Choroid plexus epithelial cell (primary cell): ENCODE measurements at regions not wholly inside any gene's neighbourhood (a gene's known extent, or its start where the extent isn't known, plus 50 kb on each side); places are given as distances from the start of the nearest gene placed in this dataset.
"Not testable (repeated sequence)": the region's sequence is repeated elsewhere in the genome, so short reads cannot be mapped to it uniquely, and the experiment has no call there.

ENCODE experiments used
- DNase-seq: peaks from one replicate; pipeline ENCODE4 v3.0.0-alpha.2; 2010; ENCODE audit warnings: low read depth
- H3K4me3 ChIP-seq: 2 replicates; pipeline ENCODE4 v1.5.1; 2011; ENCODE audit warnings: low read depth, mild to moderate bottlenecking, control low read depth, low read length, moderate library complexity
- TF ChIP-seq, protein P1 (sequence below): conservative IDR thresholded peaks from 2 replicates; pipeline ENCODE4 v1.5.1; 2011; ENCODE audit warnings: low read depth, mild to moderate bottlenecking, control low read depth, inconsistent platforms, low read length, moderate library complexity

DNA sequence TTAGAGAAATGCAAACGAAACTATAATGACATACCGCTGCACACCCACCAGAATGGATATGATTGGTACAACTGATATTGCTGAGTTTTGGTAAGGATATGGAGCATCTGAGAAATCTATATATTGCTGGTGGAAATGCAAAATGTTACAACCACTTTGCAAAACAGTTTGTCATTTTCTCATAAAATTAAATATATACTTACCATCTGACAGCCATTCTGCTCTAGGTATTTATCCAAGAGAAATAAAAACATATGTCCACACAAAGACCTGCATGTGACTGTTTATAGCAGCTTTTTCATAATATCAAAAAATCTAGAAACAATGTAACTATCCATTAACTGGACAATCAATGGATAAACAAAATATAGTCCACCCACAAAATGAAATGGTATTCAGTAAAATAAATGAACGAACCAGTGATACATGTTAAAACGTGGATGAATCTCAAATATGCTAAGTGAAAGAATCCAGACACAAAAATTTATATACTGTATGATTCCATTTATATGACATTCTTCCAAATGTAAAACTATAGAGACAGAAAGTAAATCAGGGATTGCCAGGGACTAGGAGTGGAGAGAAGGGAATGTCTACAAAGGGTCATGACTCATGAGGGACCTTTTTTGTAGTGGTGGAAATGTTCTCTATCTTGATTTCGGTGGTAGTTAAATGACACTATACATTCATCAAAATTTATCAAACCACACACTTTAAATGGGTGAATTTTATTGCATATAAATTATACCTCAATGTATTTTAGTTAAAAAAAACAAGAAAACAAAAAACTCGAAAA lies 312.0 kb upstream of the GLI3 start:
- DNase-seq, result no peak
- H3K4me3 ChIP-seq, result no peak overlapping the region
- TF ChIP-seq, protein P1, sequence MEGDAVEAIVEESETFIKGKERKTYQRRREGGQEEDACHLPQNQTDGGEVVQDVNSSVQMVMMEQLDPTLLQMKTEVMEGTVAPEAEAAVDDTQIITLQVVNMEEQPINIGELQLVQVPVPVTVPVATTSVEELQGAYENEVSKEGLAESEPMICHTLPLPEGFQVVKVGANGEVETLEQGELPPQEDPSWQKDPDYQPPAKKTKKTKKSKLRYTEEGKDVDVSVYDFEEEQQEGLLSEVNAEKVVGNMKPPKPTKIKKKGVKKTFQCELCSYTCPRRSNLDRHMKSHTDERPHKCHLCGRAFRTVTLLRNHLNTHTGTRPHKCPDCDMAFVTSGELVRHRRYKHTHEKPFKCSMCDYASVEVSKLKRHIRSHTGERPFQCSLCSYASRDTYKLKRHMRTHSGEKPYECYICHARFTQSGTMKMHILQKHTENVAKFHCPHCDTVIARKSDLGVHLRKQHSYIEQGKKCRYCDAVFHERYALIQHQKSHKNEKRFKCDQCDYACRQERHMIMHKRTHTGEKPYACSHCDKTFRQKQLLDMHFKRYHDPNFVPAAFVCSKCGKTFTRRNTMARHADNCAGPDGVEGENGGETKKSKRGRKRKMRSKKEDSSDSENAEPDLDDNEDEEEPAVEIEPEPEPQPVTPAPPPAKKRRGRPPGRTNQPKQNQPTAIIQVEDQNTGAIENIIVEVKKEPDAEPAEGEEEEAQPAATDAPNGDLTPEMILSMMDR, result no peak

- TF ChIP-seq, protein P1, result no peak
- no peak for DNase-seq
- H3K4me3 ChIP-seq, result no peak overlapping the region
Measured at GRCh38 chr7:42545049-42545724, 308.2 kb upstream of the GLI3 start.

DNA sequence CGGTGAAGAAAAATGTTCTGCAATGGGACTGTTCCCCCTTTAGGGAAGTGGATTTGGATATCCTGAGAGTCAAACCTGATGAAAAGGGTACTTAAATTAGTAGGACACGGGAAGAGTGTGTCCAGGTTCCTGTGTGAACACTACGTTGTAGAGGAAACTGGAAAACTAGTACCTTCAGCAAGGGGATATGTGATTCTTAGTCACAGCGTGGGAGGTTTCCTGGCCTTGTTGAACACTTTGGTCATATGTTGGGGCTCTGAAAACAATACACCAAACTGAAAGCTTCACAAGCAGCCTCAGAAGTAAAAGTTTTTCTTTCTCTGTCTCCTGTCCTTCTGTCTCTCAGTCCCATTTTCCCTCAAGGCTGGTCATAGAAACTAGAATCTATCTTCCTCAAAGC lies 306.9 kb upstream of the GLI3 start:
- H3K4me3 ChIP-seq, result no peak overlapping the region
- TF ChIP-seq, protein P1, result no peak
- no peak for DNase-seq

DNA sequence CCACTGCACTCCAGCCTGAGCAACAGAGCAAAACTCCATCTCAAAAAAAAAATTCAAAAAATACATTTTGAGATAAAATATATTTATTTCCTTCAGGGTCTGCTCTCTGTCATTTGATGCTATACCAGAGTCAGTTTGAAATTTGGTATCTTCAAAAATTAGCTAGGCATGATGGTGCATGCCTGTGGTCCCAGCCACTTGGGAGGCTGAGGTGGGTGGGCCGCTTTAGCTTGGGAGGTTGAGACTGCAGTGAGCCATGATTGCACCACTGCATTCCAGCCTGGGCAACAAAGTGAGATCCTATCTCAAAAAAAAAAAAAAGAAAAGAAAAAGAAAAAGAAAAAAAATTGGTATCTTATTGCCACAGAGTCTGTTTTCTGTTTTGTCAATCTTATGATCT lies 305.4 kb upstream of the GLI3 start:
- H3K4me3 ChIP-seq, DNase-seq: not testable (repeated sequence)

GRCh38 chr7:42534441-42534840 lies 297.4 kb upstream of the GLI3 start:
- TF ChIP-seq, protein P1, result no peak
- no peak for DNase-seq
- no peak overlapping the region for H3K4me3 ChIP-seq

- H3K4me3 ChIP-seq, result no peak overlapping the region
- TF ChIP-seq, protein P1, result no peak
- DNase-seq, result no peak
Measured at GRCh38 chr7:42527004-42527403, 290.0 kb upstream of the GLI3 start.

DNA sequence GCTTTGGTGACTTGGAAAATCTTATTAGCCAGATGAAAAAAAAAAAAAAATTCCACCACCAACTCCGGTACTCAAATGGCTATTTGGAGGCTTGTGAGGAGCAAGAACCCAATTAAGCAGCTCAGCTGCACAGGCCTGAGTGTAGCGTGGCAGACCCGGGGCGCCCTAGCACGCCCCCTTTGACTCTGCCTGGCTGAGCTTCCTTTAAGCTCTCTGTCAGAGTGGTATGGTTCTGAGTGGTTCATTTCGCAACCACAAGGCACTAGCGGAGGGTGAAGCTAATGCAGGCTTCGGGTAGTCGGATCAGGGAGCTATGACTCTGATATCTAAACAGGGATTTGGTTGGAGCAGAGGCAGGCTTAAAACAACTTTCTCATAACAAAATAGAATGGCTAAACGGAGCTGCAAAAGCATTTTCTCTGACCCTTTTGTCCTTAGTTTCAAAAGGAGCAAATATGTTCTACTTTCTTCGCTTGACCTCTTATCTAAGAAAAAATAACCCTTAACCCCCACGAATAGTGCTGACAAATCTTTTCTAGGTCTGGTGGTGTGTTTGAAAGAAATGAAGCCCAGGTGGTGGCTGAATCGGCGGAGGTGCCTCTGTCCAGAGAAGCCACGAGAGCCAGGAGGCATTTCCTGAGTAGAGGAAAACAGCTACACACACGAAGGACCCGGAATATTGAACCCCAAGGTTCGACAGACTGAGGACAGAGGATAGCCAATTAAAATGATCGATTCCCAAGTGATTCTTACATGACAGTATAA lies 285.4 kb upstream of the GLI3 start:
- H3K4me3 ChIP-seq, result no peak overlapping the region
- TF ChIP-seq, protein P1, result no peak
- peak; percentile 33 for DNase-seq
